Keratinocyte (primary cell): ENCODE measurements at regions not wholly inside any gene's neighbourhood (a gene's known extent, or its start where the extent isn't known, plus 50 kb on each side); places are given as distances from the start of the nearest gene placed in this dataset.

ENCODE experiments used
- EZH2 ChIP-seq: IDR thresholded peaks from one replicate; pipeline ENCODE4 v1.6.1; 2012; ENCODE audit warnings: inconsistent platforms, mild to moderate bottlenecking, low read length, moderate library complexity
- TF ChIP-seq, protein P1 (sequence below), 3 experiments: IDR thresholded peaks in 1 of 3; conservative IDR thresholded peaks in 1 of 3; optimal IDR thresholded peaks in 1 of 3; 2 replicates in 2 of 3; 3 replicates in 1 of 3; pipeline versions ENCODE3 to v1.5.1; 2011; ENCODE audit warnings: low read length in 3 of 3, mild to moderate bottlenecking in 3 of 3, moderate library complexity in 2 of 3, control low read depth in 1 of 3, inconsistent platforms in 1 of 3; ENCODE audit not compliant: insufficient read depth in 2 of 3; ENCODE audit errors: extremely low read depth in 1 of 3

DNA sequence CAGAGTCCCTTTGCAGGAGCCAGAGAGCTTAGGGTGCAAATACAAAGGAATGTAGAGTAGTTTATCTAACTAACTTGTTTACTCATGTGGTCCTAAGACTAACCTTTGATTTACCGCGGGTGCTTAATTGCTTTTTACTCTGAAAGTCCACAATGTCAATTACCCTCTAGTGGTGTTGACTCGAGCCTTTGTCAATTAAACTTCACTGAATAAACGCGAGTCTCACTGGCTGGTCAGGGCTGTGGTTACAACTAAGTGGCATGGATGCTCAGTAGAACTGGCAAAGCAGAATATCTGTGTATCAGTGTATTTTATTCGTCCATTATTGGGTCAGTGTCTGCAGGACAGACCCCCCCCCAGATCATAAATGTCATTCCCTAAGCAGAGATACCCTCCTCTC, 181.7 kb downstream of the OR4C45 start:
- TF ChIP-seq, protein P1, sequence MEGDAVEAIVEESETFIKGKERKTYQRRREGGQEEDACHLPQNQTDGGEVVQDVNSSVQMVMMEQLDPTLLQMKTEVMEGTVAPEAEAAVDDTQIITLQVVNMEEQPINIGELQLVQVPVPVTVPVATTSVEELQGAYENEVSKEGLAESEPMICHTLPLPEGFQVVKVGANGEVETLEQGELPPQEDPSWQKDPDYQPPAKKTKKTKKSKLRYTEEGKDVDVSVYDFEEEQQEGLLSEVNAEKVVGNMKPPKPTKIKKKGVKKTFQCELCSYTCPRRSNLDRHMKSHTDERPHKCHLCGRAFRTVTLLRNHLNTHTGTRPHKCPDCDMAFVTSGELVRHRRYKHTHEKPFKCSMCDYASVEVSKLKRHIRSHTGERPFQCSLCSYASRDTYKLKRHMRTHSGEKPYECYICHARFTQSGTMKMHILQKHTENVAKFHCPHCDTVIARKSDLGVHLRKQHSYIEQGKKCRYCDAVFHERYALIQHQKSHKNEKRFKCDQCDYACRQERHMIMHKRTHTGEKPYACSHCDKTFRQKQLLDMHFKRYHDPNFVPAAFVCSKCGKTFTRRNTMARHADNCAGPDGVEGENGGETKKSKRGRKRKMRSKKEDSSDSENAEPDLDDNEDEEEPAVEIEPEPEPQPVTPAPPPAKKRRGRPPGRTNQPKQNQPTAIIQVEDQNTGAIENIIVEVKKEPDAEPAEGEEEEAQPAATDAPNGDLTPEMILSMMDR (optimal IDR thresholded peaks at IDR 0.05 in 1 of 3, IDR thresholded peaks at IDR 0.05 in 1 of 3, conservative IDR thresholded peaks at IDR 0.05 in 1 of 3; ENCODE audit: extremely low read depth in 1 of 3, insufficient read depth in 2 of 3, low read length in 3 of 3) = no peak
- TF ChIP-seq EZH2 = no peak
